Brain microvascular endothelial cell (primary cell): ENCODE measurements at regions not wholly inside any gene's neighbourhood (a gene's known extent, or its start where the extent isn't known, plus 50 kb on each side); places are given as distances from the start of the nearest gene placed in this dataset.

Source experiments
- DNase-seq: peaks from one replicate; pipeline ENCODE4 v3.0.0-alpha.2; 2020
- H3K27ac ChIP-seq: fragments of 250-450 bp; sonication (Bioruptor Pico); 2 replicates; pipeline ENCODE4 v1.5.1; 2020; ENCODE audit warnings: mild to moderate bottlenecking, moderate library complexity
- H3K27me3 ChIP-seq: fragments of 250-450 bp; sonication (Bioruptor Pico); replicated peaks from 2 replicates; pipeline ENCODE4 v1.5.1; 2020; ENCODE audit warnings: mild to moderate bottlenecking
- H3K36me3 ChIP-seq: fragments of 250-450 bp; sonication (Bioruptor Pico); replicated peaks from 2 replicates; pipeline ENCODE4 v1.5.1; 2020; ENCODE audit warnings: mild to moderate bottlenecking
- H3K4me3 ChIP-seq: 2 replicates; pipeline ENCODE4 v1.5.1; 2011; ENCODE audit warnings: low read depth, mild to moderate bottlenecking, control low read depth, low read length, moderate library complexity
- in situ Hi-C: cut with HindIII; loops from 2 replicates; pipeline ENCODE4 v1.10.0; 2017; ENCODE audit warnings: low sequenced_read_pairs, low pct_ligation_motif_present
- TF ChIP-seq, protein P1 (sequence below): IDR thresholded peaks from 2 replicates; pipeline ENCODE4 v1.5.1; 2011; ENCODE audit warnings: low read depth, mild to moderate bottlenecking, moderate library complexity, low read length, control low read depth, inconsistent platforms; ENCODE audit errors: missing control alignments

DNA sequence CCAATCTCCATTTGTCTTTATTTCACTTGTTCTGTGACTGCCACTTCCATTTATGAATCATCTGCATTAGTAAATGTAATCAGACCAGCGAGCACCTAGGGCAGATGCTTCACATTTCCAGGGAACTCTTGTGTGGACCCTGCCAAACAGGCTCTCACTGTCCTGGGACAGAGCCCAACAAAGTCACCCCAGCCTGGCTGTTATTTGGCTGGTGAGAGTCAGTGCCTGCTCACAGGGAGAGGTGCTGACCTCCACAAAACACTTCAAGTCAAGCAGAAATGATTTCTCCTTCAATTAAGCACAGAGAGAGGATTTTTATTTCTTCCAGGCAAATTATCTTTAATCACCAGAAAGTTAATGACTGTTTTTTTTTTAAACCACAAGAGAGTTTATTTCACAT is 568.0 kb downstream of the MTRR start:
- in situ Hi-C loops, result no loop called here
- H3K36me3 ChIP-seq, result no peaks in the 10 kb centered on the region
- no peak for DNase-seq
- no peak overlapping the region for H3K4me3 ChIP-seq
- H3K27me3 ChIP-seq, result no peaks in the 10 kb centered on the region
- TF ChIP-seq, protein P1, sequence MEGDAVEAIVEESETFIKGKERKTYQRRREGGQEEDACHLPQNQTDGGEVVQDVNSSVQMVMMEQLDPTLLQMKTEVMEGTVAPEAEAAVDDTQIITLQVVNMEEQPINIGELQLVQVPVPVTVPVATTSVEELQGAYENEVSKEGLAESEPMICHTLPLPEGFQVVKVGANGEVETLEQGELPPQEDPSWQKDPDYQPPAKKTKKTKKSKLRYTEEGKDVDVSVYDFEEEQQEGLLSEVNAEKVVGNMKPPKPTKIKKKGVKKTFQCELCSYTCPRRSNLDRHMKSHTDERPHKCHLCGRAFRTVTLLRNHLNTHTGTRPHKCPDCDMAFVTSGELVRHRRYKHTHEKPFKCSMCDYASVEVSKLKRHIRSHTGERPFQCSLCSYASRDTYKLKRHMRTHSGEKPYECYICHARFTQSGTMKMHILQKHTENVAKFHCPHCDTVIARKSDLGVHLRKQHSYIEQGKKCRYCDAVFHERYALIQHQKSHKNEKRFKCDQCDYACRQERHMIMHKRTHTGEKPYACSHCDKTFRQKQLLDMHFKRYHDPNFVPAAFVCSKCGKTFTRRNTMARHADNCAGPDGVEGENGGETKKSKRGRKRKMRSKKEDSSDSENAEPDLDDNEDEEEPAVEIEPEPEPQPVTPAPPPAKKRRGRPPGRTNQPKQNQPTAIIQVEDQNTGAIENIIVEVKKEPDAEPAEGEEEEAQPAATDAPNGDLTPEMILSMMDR, result no peak
- H3K27ac ChIP-seq, result no peak overlapping the region

DNA sequence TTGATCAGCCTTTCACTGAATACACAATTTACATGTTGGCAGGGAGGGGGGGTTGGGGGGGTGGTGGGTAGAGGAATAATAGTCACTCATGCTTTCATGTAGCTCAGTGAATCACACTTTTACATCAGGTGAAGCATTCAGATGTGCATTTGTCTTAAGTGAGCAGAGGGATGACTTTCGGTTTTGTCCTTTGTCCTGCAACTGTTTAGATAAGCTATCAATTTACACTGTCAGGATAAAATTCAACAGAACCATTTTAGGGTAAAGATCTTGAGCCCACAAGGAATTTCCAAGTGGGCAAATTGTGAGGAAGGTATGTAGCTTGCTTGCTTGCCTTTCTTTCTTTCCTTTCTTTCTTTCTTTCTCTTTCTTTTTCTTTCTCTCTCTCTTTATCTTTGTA is 576.2 kb downstream of the MTRR start:
- Histone ChIP-seq H3K27ac (no peak overlapping the region), H3K4me3 (no peak overlapping the region), H3K27me3 (no peaks in the 10 kb centered on the region), H3K36me3 (no peaks in the 10 kb centered on the region)
- TF ChIP-seq, protein P1, result no peak
- no peak for DNase-seq
- in situ Hi-C loops, result no loop called here

DNA sequence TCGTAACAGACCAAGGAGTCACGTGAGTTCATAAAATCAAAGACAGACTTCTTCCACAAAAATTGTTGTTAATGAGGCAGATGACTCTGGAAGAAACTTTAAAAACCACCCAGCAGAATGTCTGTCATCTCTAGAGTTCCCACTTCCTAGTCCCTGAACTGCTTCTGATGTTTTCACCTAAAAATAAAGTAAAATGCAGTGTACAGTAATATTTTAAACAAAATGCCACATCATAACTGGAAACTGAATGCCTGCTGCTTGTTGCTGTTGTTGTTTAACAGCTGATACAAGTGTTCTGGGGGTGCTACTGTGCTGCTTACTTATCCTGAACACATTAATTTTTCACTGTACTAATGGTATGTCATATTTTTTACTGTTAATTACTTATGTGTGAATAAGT is 577.2 kb downstream of the MTRR start:
- Histone ChIP-seq H3K36me3 (no peaks in the 10 kb centered on the region), H3K4me3 (no peak overlapping the region), H3K27me3 (no peaks in the 10 kb centered on the region), H3K27ac (no peak overlapping the region)
- DNase-seq, result no peak
- in situ Hi-C loops, result no loop called here
- TF ChIP-seq, protein P1, result no peak

DNA sequence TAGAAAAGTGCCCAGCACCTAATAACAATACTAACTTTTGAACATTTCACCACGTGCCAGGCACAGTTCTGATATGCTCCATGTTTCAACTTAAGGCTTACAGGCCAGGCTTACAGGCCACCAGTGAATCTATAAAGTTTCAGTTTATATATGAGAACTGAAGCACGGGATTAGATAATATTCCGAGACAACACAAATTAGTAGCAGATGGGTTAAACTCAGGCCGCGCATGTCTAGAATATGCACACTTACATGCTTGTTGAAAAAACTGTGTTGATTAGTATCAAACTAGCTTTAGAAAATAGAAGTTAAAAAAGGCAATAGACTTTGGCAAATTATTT is 587.9 kb downstream of the MTRR start:
- Histone ChIP-seq H3K27ac (peak overlapping the region; percentile 80), H3K36me3 (no peaks in the 10 kb centered on the region), H3K27me3 (no peaks in the 10 kb centered on the region), H3K4me3 (no peak overlapping the region)
- TF ChIP-seq, protein P1, result no peak
- no peak for DNase-seq
- in situ Hi-C loops, result no loop called here

DNA sequence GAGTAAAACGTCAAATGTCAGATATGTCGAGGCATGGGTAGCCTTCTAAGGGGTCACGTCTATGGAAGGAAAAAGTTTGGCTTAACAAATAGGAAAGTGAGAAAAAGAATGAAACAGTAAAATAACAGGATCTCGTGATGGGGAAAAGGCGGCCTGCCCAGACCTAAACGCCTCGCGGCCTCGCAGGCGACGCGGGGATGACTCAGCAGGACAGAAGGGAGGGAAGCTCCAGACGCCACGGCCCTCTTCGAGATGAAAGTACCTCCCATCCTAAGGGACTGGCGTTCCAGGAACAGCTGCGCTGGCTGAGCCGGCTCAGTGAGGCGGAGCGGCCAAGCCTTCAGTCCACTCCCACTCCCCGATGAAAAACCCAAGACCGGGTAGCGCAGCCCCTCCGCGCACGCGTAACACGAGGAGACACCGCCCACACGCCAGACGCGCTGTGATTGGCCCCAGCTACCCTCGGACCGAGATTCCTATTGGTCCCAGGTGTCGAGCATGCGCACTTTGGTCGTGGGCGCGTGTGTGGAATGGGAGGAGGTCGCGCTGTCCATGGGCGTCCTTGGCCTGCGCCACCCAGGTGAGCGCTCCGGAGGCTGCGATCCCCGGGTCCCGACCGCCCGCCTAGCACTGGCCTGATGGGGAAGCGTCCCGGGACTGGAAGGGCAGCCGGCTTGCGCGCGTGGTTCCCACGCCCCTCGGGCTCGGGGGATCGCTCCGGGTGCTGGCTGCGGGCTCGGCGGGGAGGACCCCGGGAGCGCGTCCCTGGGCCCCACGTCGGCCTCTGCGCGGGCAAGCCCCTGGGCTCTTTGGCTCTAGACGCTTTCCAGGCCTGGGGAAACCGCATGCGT is 588.5 kb downstream of the MTRR start:
- peak overlapping the region; percentile 81 for H3K4me3 ChIP-seq
- in situ Hi-C loops, result no loop called here
- peak; percentile 94 for DNase-seq
- no peaks in the 10 kb centered on the region for H3K36me3 ChIP-seq
- TF ChIP-seq, protein P1, result no peak
- H3K27ac ChIP-seq, result peak overlapping the region; percentile 90
- H3K27me3 ChIP-seq, result no peaks in the 10 kb centered on the region

DNA sequence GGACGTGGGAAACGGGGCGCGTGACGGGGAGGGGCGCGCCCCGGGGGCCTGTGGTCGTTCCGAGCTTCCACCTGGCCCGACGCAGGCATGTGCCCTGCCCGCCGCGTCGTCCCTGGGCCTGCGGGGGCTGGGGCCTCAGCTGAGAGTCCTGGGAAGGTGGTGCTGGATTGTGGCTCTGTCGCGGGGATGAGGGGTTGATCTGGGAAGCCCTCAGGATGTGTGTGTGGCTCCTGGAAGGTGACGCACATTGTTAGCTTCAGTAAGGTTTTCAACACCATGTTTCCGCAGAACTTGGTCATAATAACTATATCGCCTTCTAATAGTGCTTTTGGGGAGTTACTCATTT is 589.1 kb downstream of the MTRR start:
- no peaks in the 10 kb centered on the region for H3K36me3 ChIP-seq
- DNase-seq, result no peak
- H3K27ac ChIP-seq, result peak overlapping the region; percentile 90
- no peaks in the 10 kb centered on the region for H3K27me3 ChIP-seq
- in situ Hi-C loops, result no loop called here
- peak overlapping the region; percentile 81 for H3K4me3 ChIP-seq
- TF ChIP-seq, protein P1, result no peak
